ENCODE measurements at regions not wholly inside any gene's neighbourhood (a gene's known extent, or its start where the extent isn't known, plus 50 kb on each side); places are given as distances from the start of the nearest gene placed in this dataset.

GRCh38 chr6:74404366-74404765, 708.4 kb downstream of the CD109 start:
- TF ChIP-seq CTCF (IDR thresholded peaks at IDR 0.05 in 8 of 11, conservative IDR thresholded peaks at IDR 0.05 in 3 of 11) (no peak), POLR2AphosphoS5 (IDR thresholded peaks at IDR 0.05) (no peak)
